H1 (cell line): ENCODE measurements at regions not wholly inside any gene's neighbourhood (a gene's known extent, or its start where the extent isn't known, plus 50 kb on each side); places are given as distances from the start of the nearest gene placed in this dataset.

Experiments
- CTCF ChIA-PET: fragments of 300-600 bp; sonication (Branson Sonifier 250); formaldehyde crosslinking; loops from one replicate; lab custom pipeline; 2021; ENCODE audit not compliant: partially characterized antibody; lab: Charles Lee
- POLR2A ChIA-PET: fragments of 300-600 bp; sonication (Branson Sonifier 250); formaldehyde crosslinking; loops from one replicate; lab custom pipeline; 2021; ENCODE audit warnings: inconsistent platforms; ENCODE audit not compliant: partially characterized antibody; lab: Charles Lee
- DNase-seq, 2 experiments: peaks; one replicate each; pipeline versions ENCODE4 v3.0.0 to v3.0.0-alpha.2; 2010 to 2022; ENCODE audit warnings: low spot score in 2 of 2, low read depth in 1 of 2, mixed read lengths in 1 of 2
- FAIRE-seq: peaks from 2 replicates; lab custom pipeline; 2011; peaks lifted over from hg19 to GRCh38; lab: Jason Lieb, UNC
- H2AFZ ChIP-seq: 2 replicates; pipeline ENCODE4 v1.8.1; 2012; ENCODE audit warnings: low read length, inconsistent platforms
- H2AK5ac ChIP-seq: 2 replicates; pipeline ENCODE4 v1.6.1; 2013; ENCODE audit warnings: low read depth, low read length
- H2BK120ac ChIP-seq: replicated peaks from 2 replicates; pipeline ENCODE3; 2013; ENCODE audit warnings: low read depth, low read length, inconsistent platforms
- H2BK12ac ChIP-seq: 2 replicates; pipeline ENCODE4 v1.6.1; 2013; ENCODE audit warnings: low read depth, low read length
- H2BK15ac ChIP-seq: 2 replicates; pipeline ENCODE4 v1.6.1; 2013; ENCODE audit warnings: low read length
- H2BK20ac ChIP-seq: 2 replicates; pipeline ENCODE4 v1.6.1; 2013; ENCODE audit warnings: low read length
- H2BK5ac ChIP-seq: 2 replicates; pipeline ENCODE4 v1.6.1; 2013; ENCODE audit warnings: low read depth, low read length
- H3K14ac ChIP-seq: 2 replicates; pipeline ENCODE4 v1.6.1; 2013; ENCODE audit warnings: inconsistent platforms; ENCODE audit not compliant: insufficient read length
- H3K18ac ChIP-seq: 2 replicates; pipeline ENCODE4 v1.6.1; 2013; ENCODE audit warnings: low read length; ENCODE audit errors: extremely low read depth
- H3K23ac ChIP-seq: 2 replicates; pipeline ENCODE4 v1.6.1; 2013; ENCODE audit warnings: inconsistent platforms; ENCODE audit not compliant: insufficient read length
- H3K23me2 ChIP-seq: 2 replicates; pipeline ENCODE4 v1.6.1; 2013; ENCODE audit warnings: low read depth, low read length
- H3K27ac ChIP-seq: 2 replicates; pipeline ENCODE4 v1.6.1; 2011; ENCODE audit warnings: low read depth, low read length, inconsistent platforms
- H3K27me3 ChIP-seq, 4 experiments: replicated peaks in 1 of 4; 1 replicate in 1 of 4; 2 replicates in 3 of 4; pipeline versions ENCODE4 v1.6.1 to v1.8.1; 2011 to 2013; ENCODE audit warnings: low read length in 3 of 4, mild to moderate bottlenecking in 3 of 4, inconsistent platforms in 2 of 4, mixed read lengths in 2 of 4, moderate library complexity in 1 of 4; ENCODE audit not compliant: control insufficient read depth in 3 of 4, insufficient read depth in 3 of 4; ENCODE audit errors: extremely low read depth in 1 of 4
- H3K36me3 ChIP-seq, 4 experiments: 2 replicates each; pipeline versions ENCODE4 v1.6.1 to v1.8.1; 2011 to 2013; ENCODE audit warnings: mild to moderate bottlenecking in 4 of 4, low read length in 3 of 4, moderate library complexity in 2 of 4, control low read depth in 1 of 4, inconsistent platforms in 1 of 4; ENCODE audit not compliant: insufficient read depth in 4 of 4, control insufficient read depth in 2 of 4
- H3K4ac ChIP-seq: replicated peaks from 2 replicates; pipeline ENCODE3; 2013; ENCODE audit warnings: low read length, low read depth, mixed read lengths, inconsistent platforms; ENCODE audit not compliant: insufficient read length
- H3K4me1 ChIP-seq, 4 experiments: replicated peaks in 1 of 4; 1 replicate in 1 of 4; 2 replicates in 3 of 4; pipeline versions ENCODE4 v1.6.1 to v1.8.1; 2011 to 2013; ENCODE audit warnings: low read length in 3 of 4, inconsistent platforms in 2 of 4, mixed read lengths in 1 of 4; ENCODE audit not compliant: insufficient read depth in 4 of 4, control insufficient read depth in 3 of 4
- H3K4me2 ChIP-seq, 2 experiments: 2 replicates each; pipeline versions ENCODE4 v1.6.1 to v1.8.1; 2011 to 2013; ENCODE audit warnings: low read depth in 2 of 2, low read length in 2 of 2, control low read depth in 1 of 2, inconsistent platforms in 1 of 2, mild to moderate bottlenecking in 1 of 2; ENCODE audit not compliant: insufficient read depth in 1 of 2
- H3K4me3 ChIP-seq, 4 experiments: fragments of 200-600, 300-600 bp in 1 of 4; sonication (generic), shearing (Covaris generic), sonication (Bioruptor Twin) in 1 of 4; 2 replicates each; pipeline versions ENCODE4 v1.5.1 to v1.8.1; 2011 to 2016; ENCODE audit warnings: low read length in 4 of 4, low read depth in 3 of 4, control low read depth in 2 of 4, inconsistent platforms in 2 of 4, mild to moderate bottlenecking in 2 of 4, mixed read lengths in 1 of 4, moderate library complexity in 1 of 4; ENCODE audit not compliant: insufficient read depth in 2 of 4; ENCODE audit errors: extremely low read depth in 1 of 4
- H3K56ac ChIP-seq: replicated peaks from 2 replicates; pipeline ENCODE3; 2013; ENCODE audit warnings: low read depth, mild to moderate bottlenecking, mixed read lengths, low read length, inconsistent platforms; ENCODE audit not compliant: insufficient read length
- H3K79me1 ChIP-seq: 2 replicates; pipeline ENCODE4 v1.6.1; 2013; ENCODE audit warnings: low read depth, low read length, control low read depth
- H3K79me2 ChIP-seq, 2 experiments: 2 replicates each; pipeline versions ENCODE4 v1.6.1 to v1.8.1; 2012 to 2013; ENCODE audit warnings: low read length in 2 of 2, mild to moderate bottlenecking in 2 of 2, inconsistent platforms in 1 of 2; ENCODE audit not compliant: insufficient read depth in 2 of 2, control insufficient read depth in 1 of 2
- H3K9ac ChIP-seq, 4 experiments: replicated peaks in 1 of 4; 1 replicate in 1 of 4; 2 replicates in 3 of 4; pipeline versions ENCODE4 v1.6.1 to v1.8.1; 2011 to 2013; ENCODE audit warnings: low read depth in 3 of 4, low read length in 3 of 4, control low read depth in 2 of 4, mild to moderate bottlenecking in 2 of 4, moderate library complexity in 2 of 4, inconsistent platforms in 1 of 4; ENCODE audit errors: extremely low read depth in 1 of 4
- H3K9me3 ChIP-seq, 2 experiments: 2 replicates each; pipeline versions ENCODE4 v1.6.1 to v1.8.1; 2012 to 2013; ENCODE audit warnings: mild to moderate bottlenecking in 2 of 2, moderate library complexity in 2 of 2, control low read depth in 1 of 2, inconsistent platforms in 1 of 2, low read depth in 1 of 2, low read length in 1 of 2, mixed read lengths in 1 of 2; ENCODE audit not compliant: insufficient read depth in 2 of 2
- H4K20me1 ChIP-seq, 2 experiments: replicated peaks in 1 of 2; 2 replicates each; pipeline versions ENCODE3 to v1.8.1; 2011 to 2013; ENCODE audit warnings: inconsistent platforms in 2 of 2, low read length in 2 of 2, mild to moderate bottlenecking in 1 of 2; ENCODE audit not compliant: insufficient read depth in 2 of 2, control insufficient read depth in 1 of 2
- H4K5ac ChIP-seq: 2 replicates; pipeline ENCODE4 v1.6.1; 2013; ENCODE audit warnings: low read length, low read depth, mixed read lengths, inconsistent platforms; ENCODE audit not compliant: insufficient read length
- H4K8ac ChIP-seq: 2 replicates; pipeline ENCODE4 v1.8.0; 2013; ENCODE audit warnings: mild to moderate bottlenecking, moderate library complexity, low read length, inconsistent platforms; ENCODE audit not compliant: insufficient read depth; ENCODE audit errors: extremely low read depth
- H4K91ac ChIP-seq: replicated peaks from 2 replicates; pipeline ENCODE3; 2013; ENCODE audit warnings: low read length, mixed read lengths, inconsistent platforms; ENCODE audit not compliant: insufficient read length
- CTBP2 ChIP-seq: IDR thresholded peaks from 2 replicates; pipeline ENCODE4 v1.7.0; 2011; ENCODE audit warnings: borderline replicate concordance, mild to moderate bottlenecking, moderate library complexity, mixed read lengths, low read length; ENCODE audit not compliant: insufficient read depth, insufficient read length
- JUND ChIP-seq: IDR thresholded peaks from 2 replicates; pipeline ENCODE4 v1.6.1; 2011; ENCODE audit warnings: mild to moderate bottlenecking, improper control_type of control experiment, low read length
- PHF8 ChIP-seq: fragments of 200-600 bp; sonication (generic); conservative IDR thresholded peaks from 2 replicates; pipeline ENCODE4 v1.7.1; 2012; ENCODE audit warnings: low read depth, mild to moderate bottlenecking, inconsistent platforms, low read length, moderate library complexity
- RBBP5 ChIP-seq: IDR thresholded peaks from 2 replicates; pipeline ENCODE4 v1.7.1; 2012; ENCODE audit warnings: low read depth, mild to moderate bottlenecking, inconsistent platforms, low read length, moderate library complexity, borderline replicate concordance
- SAP30 ChIP-seq: fragments of 300-600 bp; sonication (generic); IDR thresholded peaks from 2 replicates; pipeline ENCODE4 v1.7.1; 2012; ENCODE audit warnings: low read length, moderate library complexity, mild to moderate bottlenecking, inconsistent platforms; ENCODE audit not compliant: insufficient read depth, insufficient replicate concordance
- SIN3A ChIP-seq, 2 experiments: IDR thresholded peaks in 1 of 2; conservative IDR thresholded peaks in 1 of 2; 2 replicates each; pipeline ENCODE4 v1.6.1; 2011 to 2012; ENCODE audit warnings: low read length in 2 of 2, improper control_type of control experiment in 1 of 2, low read depth in 1 of 2, mild to moderate bottlenecking in 1 of 2
- WGBS, 2 experiments: shearing (Covaris generic) in 1 of 2; methylation state at CpG; one replicate each; pipeline versions ENCODE4 v1.1.6 to v1.1.7; 2013 to 2015; ENCODE audit warnings: low lambda C conversion rate in 2 of 2, mixed read lengths in 2 of 2, inconsistent platforms in 1 of 2, low coverage in 1 of 2, missing lambda C conversion rate in 1 of 2; ENCODE audit not compliant: insufficient replicate concordance in 2 of 2, insufficient coverage in 1 of 2, insufficient read length in 1 of 2; ENCODE audit errors: extremely low coverage in 1 of 2, missing lambda C conversion rate in 1 of 2; 5-methylcytosine and 5-hydroxymethylcytosine counted together

DNA sequence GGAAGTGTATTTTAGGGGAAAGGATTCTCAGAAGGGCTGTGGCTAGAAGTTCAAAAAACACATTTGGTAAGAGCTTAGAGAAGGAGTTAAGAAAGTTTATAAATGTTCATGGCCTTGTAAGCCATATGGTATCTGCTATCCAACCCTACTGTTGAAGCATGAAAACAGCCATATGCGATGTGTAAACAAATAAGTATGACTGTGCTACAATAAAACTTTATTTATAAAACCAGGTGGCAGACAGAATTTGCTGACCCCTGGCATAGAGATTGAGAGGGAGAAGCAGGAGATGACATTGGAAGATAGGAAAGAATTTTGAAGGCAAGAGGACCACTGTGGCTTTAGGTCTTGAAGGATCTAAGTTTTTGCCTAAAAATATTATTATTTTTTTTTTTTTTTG lies 583.5 kb downstream of the DOK5 start:
- no peak for FAIRE-seq
- Histone ChIP-seq H3K23me2 (no peaks in the 10 kb centered on the region; the same call in 1 of the 2 replicates), H2BK5ac (no peak overlapping the region), H2AK5ac (no peak overlapping the region), H3K79me1 (no peaks in the 10 kb centered on the region), H3K56ac (no peak overlapping the region), H2AFZ (no peak overlapping the region), H3K14ac (no peak overlapping the region), H2BK12ac (no peak overlapping the region), H3K23ac (no peak overlapping the region), H3K4ac (no peak overlapping the region), H3K79me2 (no peaks in the 10 kb centered on the region), H3K9me3 (no peaks in the 10 kb centered on the region), H2BK20ac (no peak overlapping the region), H3K4me2 (no peak overlapping the region), H2BK120ac (no peak overlapping the region), H3K4me3 (no peak overlapping the region), H3K27me3 (no peaks in the 10 kb centered on the region), H4K91ac (no peak overlapping the region), H4K20me1 (no peaks in the 10 kb centered on the region), H3K36me3 (no peaks in the 10 kb centered on the region), H3K4me1 (no peaks in the 10 kb centered on the region)
- CTCF ChIA-PET: interaction anchor here (0.8 to 2.4 kb wide), 6 partner anchors 10 to 95 kb away, joined by 3 to 16 read pairs (median 5); no protein-coding TSS in a partner anchor
- POLR2A ChIA-PET: no interaction called here
- TF ChIP-seq SAP30 (no peak), CTBP2 (no peak), JUND (no peak), SIN3A (conservative IDR thresholded peaks at IDR 0.05 in 1 of 2, IDR thresholded peaks at IDR 0.05 in 1 of 2; ENCODE audit: low read depth in 1 of 2, low read length in 2 of 2) (no peak), PHF8 (no peak), RBBP5 (no peak)
- TF ChIP-seq, all 59 proteins: peak for 0
- H4K5ac ChIP-seq: no peak overlapping the region
- no peak overlapping the region for H4K8ac ChIP-seq
- H3K18ac ChIP-seq: no peak overlapping the region
- H3K9ac ChIP-seq: no peak overlapping the region
- H2BK15ac ChIP-seq: no peak overlapping the region
- WGBS, 2 experiments: 100% methylated on average over 1 of the region's 1 CpG; no CpG with 5 or more reads in 1 of the 2 experiments
- no peak for DNase-seq
- H3K27ac ChIP-seq: no peak overlapping the region
